WERI-Rb-1 (cell line): ENCODE measurements at regions not wholly inside any gene's neighbourhood (a gene's known extent, or its start where the extent isn't known, plus 50 kb on each side); places are given as distances from the start of the nearest gene placed in this dataset.

Source experiments
- DNase-seq: peaks from one replicate; pipeline ENCODE4 v3.0.0-alpha.2; 2020
- H3K27ac ChIP-seq: fragments of 250-450 bp; sonication (Bioruptor Pico); 2 replicates; pipeline ENCODE4 v1.5.1; 2020; ENCODE audit warnings: mild to moderate bottlenecking, moderate library complexity
- H3K27me3 ChIP-seq: fragments of 250-450 bp; sonication (Bioruptor Pico); 2 replicates; pipeline ENCODE4 v1.5.1; 2021; ENCODE audit warnings: mild to moderate bottlenecking, low read depth, moderate library complexity; ENCODE audit not compliant: insufficient read depth, severe bottlenecking
- H3K36me3 ChIP-seq: fragments of 250-450 bp; sonication (Bioruptor Pico); 2 replicates; pipeline ENCODE4 v1.5.1; 2020; ENCODE audit warnings: mild to moderate bottlenecking, moderate library complexity
- H3K4me3 ChIP-seq: 2 replicates; pipeline ENCODE4 v1.5.1; 2011; ENCODE audit warnings: low read depth, mild to moderate bottlenecking, control low read depth, low read length
- H3K9me3 ChIP-seq: fragments of 250-450 bp; sonication (Bioruptor Pico); 2 replicates; pipeline ENCODE4 v1.5.1; 2021; ENCODE audit warnings: mild to moderate bottlenecking, moderate library complexity; ENCODE audit not compliant: severe bottlenecking
- TF ChIP-seq, protein P1 (sequence below): IDR thresholded peaks from 2 replicates; pipeline ENCODE4 v1.5.1; 2011; ENCODE audit warnings: low read depth, mild to moderate bottlenecking, control low read depth, inconsistent platforms, low read length

DNA sequence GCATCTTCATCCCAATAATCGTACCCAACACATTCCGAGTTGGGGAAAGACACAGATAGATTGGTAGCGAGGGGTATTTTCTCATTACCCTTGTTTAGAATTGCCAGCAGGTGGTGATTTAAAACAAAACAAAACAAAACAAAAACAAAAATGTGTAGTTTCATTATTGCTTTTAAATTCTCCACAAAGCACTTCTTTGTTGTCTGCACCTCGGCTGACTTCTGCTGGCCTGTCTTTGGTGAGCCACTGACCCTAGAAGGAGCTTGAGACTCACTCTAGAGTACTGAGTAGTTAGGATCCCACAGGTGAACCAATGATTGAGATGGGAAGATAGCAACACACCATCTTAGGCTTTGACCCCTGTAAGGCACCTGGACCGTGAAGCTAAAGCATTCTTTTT lies 105.4 kb upstream of the BET1 start:
- H3K9me3 ChIP-seq: no peaks in the 10 kb centered on the region
- no peaks in the 10 kb centered on the region for H3K36me3 ChIP-seq
- TF ChIP-seq, protein P1, sequence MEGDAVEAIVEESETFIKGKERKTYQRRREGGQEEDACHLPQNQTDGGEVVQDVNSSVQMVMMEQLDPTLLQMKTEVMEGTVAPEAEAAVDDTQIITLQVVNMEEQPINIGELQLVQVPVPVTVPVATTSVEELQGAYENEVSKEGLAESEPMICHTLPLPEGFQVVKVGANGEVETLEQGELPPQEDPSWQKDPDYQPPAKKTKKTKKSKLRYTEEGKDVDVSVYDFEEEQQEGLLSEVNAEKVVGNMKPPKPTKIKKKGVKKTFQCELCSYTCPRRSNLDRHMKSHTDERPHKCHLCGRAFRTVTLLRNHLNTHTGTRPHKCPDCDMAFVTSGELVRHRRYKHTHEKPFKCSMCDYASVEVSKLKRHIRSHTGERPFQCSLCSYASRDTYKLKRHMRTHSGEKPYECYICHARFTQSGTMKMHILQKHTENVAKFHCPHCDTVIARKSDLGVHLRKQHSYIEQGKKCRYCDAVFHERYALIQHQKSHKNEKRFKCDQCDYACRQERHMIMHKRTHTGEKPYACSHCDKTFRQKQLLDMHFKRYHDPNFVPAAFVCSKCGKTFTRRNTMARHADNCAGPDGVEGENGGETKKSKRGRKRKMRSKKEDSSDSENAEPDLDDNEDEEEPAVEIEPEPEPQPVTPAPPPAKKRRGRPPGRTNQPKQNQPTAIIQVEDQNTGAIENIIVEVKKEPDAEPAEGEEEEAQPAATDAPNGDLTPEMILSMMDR: no peak
- DNase-seq: no peak
- no peak overlapping the region for H3K4me3 ChIP-seq
- no peak overlapping the region for H3K27ac ChIP-seq
- no peaks in the 10 kb centered on the region for H3K27me3 ChIP-seq

GRCh38 chr7:94111009-94111408 lies 106.9 kb upstream of the BET1 start:
- TF ChIP-seq, protein P1: no peak
- DNase-seq: no peak
- no peaks in the 10 kb centered on the region for H3K9me3 ChIP-seq
- no peak overlapping the region for H3K27ac ChIP-seq
- H3K4me3 ChIP-seq: no peak overlapping the region
- no peaks in the 10 kb centered on the region for H3K36me3 ChIP-seq
- H3K27me3 ChIP-seq: no peaks in the 10 kb centered on the region

- TF ChIP-seq, protein P1: no peak
- Histone ChIP-seq H3K27me3 (no peaks in the 10 kb centered on the region), H3K36me3 (no peaks in the 10 kb centered on the region), H3K9me3 (no peaks in the 10 kb centered on the region), H3K4me3 (no peak overlapping the region), H3K27ac (no peak overlapping the region)
- DNase-seq: no peak
Measured at GRCh38 chr7:94115316-94115715, 111.2 kb upstream of the BET1 start.

GRCh38 chr7:94123136-94123535 lies 119.0 kb upstream of the BET1 start:
- Histone ChIP-seq H3K4me3 (no peak overlapping the region), H3K36me3 (no peaks in the 10 kb centered on the region), H3K9me3 (no peaks in the 10 kb centered on the region), H3K27me3 (no peaks in the 10 kb centered on the region), H3K27ac (no peak overlapping the region)
- DNase-seq: no peak
- TF ChIP-seq, protein P1: no peak

GRCh38 chr7:94127026-94127425 lies 122.9 kb upstream of the BET1 start:
- Histone ChIP-seq H3K27ac (no peak overlapping the region), H3K27me3 (no peaks in the 10 kb centered on the region), H3K4me3 (no peak overlapping the region), H3K36me3 (no peaks in the 10 kb centered on the region), H3K9me3 (no peaks in the 10 kb centered on the region)
- DNase-seq: no peak
- TF ChIP-seq, protein P1: no peak

DNA sequence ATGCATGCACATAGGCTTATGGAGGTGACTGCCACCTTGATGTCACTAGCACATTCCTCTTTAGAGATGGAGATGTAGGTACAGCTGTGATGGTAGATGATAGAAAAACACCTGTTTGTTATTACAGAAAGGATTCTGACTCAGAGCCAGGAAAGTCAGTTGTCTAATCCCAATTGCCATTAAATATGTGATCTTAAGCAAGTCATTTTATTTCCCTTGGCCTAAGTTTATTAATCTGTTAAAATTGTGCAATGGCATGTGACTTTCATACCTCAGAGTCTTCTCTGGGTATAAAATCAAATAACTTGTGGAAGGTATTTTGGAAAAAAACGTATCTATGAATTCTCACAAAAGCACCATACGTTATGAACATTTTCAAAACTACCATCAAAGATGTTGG lies 123.9 kb upstream of the BET1 start:
- H3K9me3 ChIP-seq: no peaks in the 10 kb centered on the region
- H3K4me3 ChIP-seq: no peak overlapping the region
- no peak for DNase-seq
- H3K36me3 ChIP-seq: no peaks in the 10 kb centered on the region
- H3K27ac ChIP-seq: no peak overlapping the region
- H3K27me3 ChIP-seq: no peaks in the 10 kb centered on the region
- TF ChIP-seq, protein P1: no peak
